ENCODE measurements at regions not wholly inside any gene's neighbourhood (a gene's known extent, or its start where the extent isn't known, plus 50 kb on each side); places are given as distances from the start of the nearest gene placed in this dataset.
"Not testable (repeated sequence)": the region's sequence is repeated elsewhere in the genome, so short reads cannot be mapped to it uniquely, and the experiment has no call there.

GRCh38 chr10:46175831-46176230 lies 111.0 kb upstream of the ANTXRL start:
- TF ChIP-seq CTCF (IDR thresholded peaks at IDR 0.05) = no peak
- TF ChIP-seq ZFX (IDR thresholded peaks at IDR 0.05; ENCODE audit: borderline replicate concordance) = no peak
- H3K27ac ChIP-seq = no peak overlapping the region

GRCh38 chr10:46187431-46187830 lies 99.4 kb upstream of the ANTXRL start:
- H3K27ac ChIP-seq = not testable (repeated sequence)

GRCh38 chr10:46197050-46197449 lies 89.7 kb upstream of the ANTXRL start:
- H3K27ac ChIP-seq = no peak overlapping the region
- TF ChIP-seq CTCF (IDR thresholded peaks at IDR 0.05) = no peak
- no peak for TF ChIP-seq ZFX (IDR thresholded peaks at IDR 0.05; ENCODE audit: borderline replicate concordance)

- no peak overlapping the region for H3K27ac ChIP-seq
- TF ChIP-seq ZFX (IDR thresholded peaks at IDR 0.05; ENCODE audit: borderline replicate concordance) (no peak), CTCF (IDR thresholded peaks at IDR 0.05) (no peak)
Observed at GRCh38 chr10:46198516-46198915, 88.3 kb upstream of the ANTXRL start.

- not testable (repeated sequence) for H3K27ac ChIP-seq
Observed at GRCh38 chr10:46202405-46202804, 84.4 kb upstream of the ANTXRL start.

- not testable (repeated sequence) for H3K27ac ChIP-seq
Observed at GRCh38 chr10:46204482-46205102, 82.2 kb upstream of the ANTXRL start.

GRCh38 chr10:46210427-46210826 lies 76.4 kb upstream of the ANTXRL start:
- not testable (repeated sequence) for H3K27ac ChIP-seq

DNA sequence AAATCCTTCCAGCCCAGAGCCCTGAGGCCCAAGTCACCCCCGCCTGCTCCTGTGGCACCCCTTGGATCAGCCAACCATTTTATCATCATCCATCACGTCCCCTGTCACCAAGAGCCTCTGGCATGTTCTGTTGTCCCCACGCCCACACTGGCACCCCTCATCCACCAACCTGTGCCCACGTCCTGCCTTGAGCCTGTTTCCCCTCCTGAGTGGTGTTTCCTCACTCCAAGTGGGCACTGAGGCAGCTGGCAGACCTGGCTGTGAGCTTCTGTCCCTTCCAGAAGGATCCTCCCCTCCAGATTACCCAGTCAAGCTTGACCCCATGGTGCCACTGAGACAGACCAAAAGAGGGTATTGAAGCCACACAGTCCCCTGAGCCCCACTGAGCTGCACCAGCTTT lies 71.4 kb upstream of the ANTXRL start:
- no peak overlapping the region for H3K27ac ChIP-seq
- TF ChIP-seq CTCF (IDR thresholded peaks at IDR 0.05) = no peak
- no peak for TF ChIP-seq ZFX (IDR thresholded peaks at IDR 0.05; ENCODE audit: borderline replicate concordance)

DNA sequence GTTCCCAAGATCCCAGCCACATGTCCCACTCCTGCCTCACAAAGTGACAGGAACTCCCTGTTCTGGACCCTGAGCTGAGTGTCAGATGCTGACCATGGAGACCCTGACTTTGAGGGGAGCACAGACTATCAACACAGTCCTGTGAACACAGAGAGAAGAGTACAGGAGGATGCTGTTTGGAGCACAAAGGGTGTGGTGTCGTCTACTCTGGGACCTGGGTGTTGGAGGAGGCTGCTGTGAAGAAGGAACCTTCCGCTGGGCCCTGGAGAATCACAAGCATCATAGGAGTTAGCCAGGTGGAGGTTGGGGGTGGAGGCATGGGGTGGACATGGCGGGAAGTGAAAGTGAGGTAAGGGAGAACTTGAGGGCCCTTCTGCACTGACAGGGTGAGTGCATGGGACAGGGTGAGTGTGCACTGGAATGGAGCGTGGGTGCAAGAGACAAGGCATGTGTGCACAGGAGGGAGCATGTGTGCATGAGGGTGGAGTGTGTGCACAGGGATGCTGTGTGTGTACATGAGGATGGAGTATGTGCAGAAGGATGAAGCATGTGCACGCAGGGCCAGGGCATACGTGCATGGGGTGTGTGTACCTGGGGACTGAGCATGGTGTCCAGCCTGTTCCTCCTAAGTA lies 70.7 kb upstream of the ANTXRL start:
- H3K27ac ChIP-seq = no peak overlapping the region
- TF ChIP-seq ZFX (IDR thresholded peaks at IDR 0.05; ENCODE audit: borderline replicate concordance) = no peak

- no peak for TF ChIP-seq CTCF (IDR thresholded peaks at IDR 0.05)
- TF ChIP-seq ZFX (IDR thresholded peaks at IDR 0.05; ENCODE audit: borderline replicate concordance) = no peak
Observed at GRCh38 chr10:46216836-46217751, 69.7 kb upstream of the ANTXRL start.

More at GRCh38 chr10:46216836-46217751, 69.7 kb upstream of the ANTXRL start:
- H3K27ac ChIP-seq = no peak overlapping the region
